ENCODE measurements at regions not wholly inside any gene's neighbourhood (a gene's known extent, or its start where the extent isn't known, plus 50 kb on each side); places are given as distances from the start of the nearest gene placed in this dataset.

DNA sequence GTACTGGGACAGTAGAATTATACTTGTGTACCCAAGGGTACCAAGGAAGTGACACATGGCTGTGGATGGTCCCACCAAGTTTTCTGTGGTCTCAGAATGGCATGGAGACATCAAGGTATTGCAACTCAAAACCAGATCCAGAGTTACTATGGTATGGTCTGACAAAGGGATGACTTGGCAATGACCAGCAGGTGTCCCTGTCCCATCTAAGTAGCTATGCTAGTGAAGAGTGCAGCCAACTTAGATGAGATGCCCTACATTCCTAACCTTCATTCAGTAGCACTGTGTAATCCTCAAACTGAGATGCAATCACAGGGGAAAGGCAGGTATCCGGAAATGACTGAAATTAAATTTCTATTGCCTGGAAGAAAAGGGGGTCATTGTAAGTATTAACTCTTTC is 188.7 kb upstream of the TMEM260 start:
- TF ChIP-seq NFRKB (IDR thresholded peaks at IDR 0.05) (no peak), HDGF (IDR thresholded peaks at IDR 0.05; ENCODE audit: borderline replicate concordance) (no peak), ARNT (IDR thresholded peaks at IDR 0.05) (no peak), BHLHE40 (IDR thresholded peaks at IDR 0.05; ENCODE audit: borderline replicate concordance) (no peak), FOXA1 (IDR thresholded peaks at IDR 0.05) (no peak), SUZ12 (IDR thresholded peaks at IDR 0.05) (no peak), TARDBP (IDR thresholded peaks at IDR 0.05) (no peak), SP1 (IDR thresholded peaks at IDR 0.05) (no peak), CTBP1 (IDR thresholded peaks at IDR 0.05; ENCODE audit: borderline replicate concordance) (no peak), LEF1 (IDR thresholded peaks at IDR 0.05; ENCODE audit: borderline replicate concordance) (no peak), PKNOX1 (IDR thresholded peaks at IDR 0.05) (no peak)
- ChIA-PET POLR2A (no interaction called here), CTCF (interaction anchor here (0.6 to 1.6 kb wide), 2 partner anchors 20 to 32 kb away, joined by 3 to 4 read pairs; no protein-coding TSS in a partner anchor)
- no peak for DNase-seq (ENCODE audit: extremely low spot score)

- TF ChIP-seq ARNT (IDR thresholded peaks at IDR 0.05): no peak
- TF ChIP-seq FOXK2 (IDR thresholded peaks at IDR 0.05): no peak
- TF ChIP-seq BHLHE40 (IDR thresholded peaks at IDR 0.05; ENCODE audit: borderline replicate concordance): no peak
- no peak for TF ChIP-seq FOXA1 (IDR thresholded peaks at IDR 0.05)
- TF ChIP-seq CTBP1 (IDR thresholded peaks at IDR 0.05; ENCODE audit: borderline replicate concordance): no peak
- no peak for TF ChIP-seq FOXM1 (IDR thresholded peaks at IDR 0.05; ENCODE audit: borderline replicate concordance)
- no peak for TF ChIP-seq L3MBTL2 (conservative IDR thresholded peaks at IDR 0.05)
- no peak for TF ChIP-seq LEF1 (IDR thresholded peaks at IDR 0.05; ENCODE audit: borderline replicate concordance)
- CTCF ChIA-PET: no interaction called here
- no peak for DNase-seq (ENCODE audit: extremely low spot score)
- POLR2A ChIA-PET: no interaction called here
Observed at GRCh38 chr14:56394826-56395530, 184.6 kb upstream of the TMEM260 start.

DNA sequence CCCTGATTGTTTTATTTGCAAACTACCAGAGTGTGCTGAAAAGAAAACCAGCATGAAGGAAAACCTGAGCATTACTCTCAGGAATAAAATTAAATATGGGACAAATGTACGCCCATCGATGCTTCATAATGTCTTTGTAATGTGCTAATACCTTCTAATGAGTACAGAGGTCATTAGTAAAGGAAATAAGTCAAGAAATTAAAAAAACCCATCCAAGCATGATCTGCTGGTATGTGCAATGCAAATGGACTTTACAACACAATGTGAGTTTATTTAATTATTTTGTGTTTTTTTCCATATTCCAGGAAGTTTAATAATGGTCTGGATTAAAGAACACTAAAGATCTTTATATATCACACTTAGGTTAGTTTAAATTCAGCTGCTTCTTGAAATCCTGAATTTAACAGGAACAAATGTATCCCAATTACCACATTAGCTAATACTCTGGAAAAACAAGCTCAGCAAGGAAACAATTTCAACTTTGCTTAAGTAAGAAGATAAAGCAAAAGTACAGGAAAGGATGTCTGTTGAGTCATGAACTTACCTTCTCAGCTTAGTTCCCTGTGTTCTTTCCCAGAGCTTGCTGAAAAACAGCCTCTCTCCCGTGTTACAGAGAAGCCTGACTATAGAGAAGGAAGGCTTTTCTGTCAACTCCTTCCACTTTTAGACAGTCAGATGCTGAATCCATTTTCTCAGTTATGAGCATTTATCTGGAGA is 179.3 kb upstream of the TMEM260 start:
- ChIA-PET POLR2A (no interaction called here), CTCF (no interaction called here)
- TF ChIP-seq FOXM1 (IDR thresholded peaks at IDR 0.05; ENCODE audit: borderline replicate concordance) (no peak), BHLHE40 (IDR thresholded peaks at IDR 0.05; ENCODE audit: borderline replicate concordance) (no peak)
- no peak for DNase-seq (ENCODE audit: extremely low spot score)

GRCh38 chr14:56412468-56413434 is 166.8 kb upstream of the TMEM260 start:
- no peak for DNase-seq (ENCODE audit: extremely low spot score)
- TF ChIP-seq NFRKB (IDR thresholded peaks at IDR 0.05): no peak
- TF ChIP-seq SUZ12 (IDR thresholded peaks at IDR 0.05): no peak
- TF ChIP-seq ARNT (IDR thresholded peaks at IDR 0.05): no peak
- no peak for TF ChIP-seq HDGF (IDR thresholded peaks at IDR 0.05; ENCODE audit: borderline replicate concordance)
- TF ChIP-seq ZNF384 (IDR thresholded peaks at IDR 0.05): no peak
- TF ChIP-seq TARDBP (IDR thresholded peaks at IDR 0.05): no peak
- TF ChIP-seq PKNOX1 (IDR thresholded peaks at IDR 0.05): no peak
- no peak for TF ChIP-seq BHLHE40 (IDR thresholded peaks at IDR 0.05; ENCODE audit: borderline replicate concordance)
- no peak for TF ChIP-seq L3MBTL2 (conservative IDR thresholded peaks at IDR 0.05)
- no peak for TF ChIP-seq CTBP1 (IDR thresholded peaks at IDR 0.05; ENCODE audit: borderline replicate concordance)
- TF ChIP-seq LEF1 (IDR thresholded peaks at IDR 0.05; ENCODE audit: borderline replicate concordance): no peak
- no peak for TF ChIP-seq FOXM1 (IDR thresholded peaks at IDR 0.05; ENCODE audit: borderline replicate concordance)
- TF ChIP-seq FOXK2 (IDR thresholded peaks at IDR 0.05): no peak
- TF ChIP-seq SP1 (IDR thresholded peaks at IDR 0.05): no peak
- TF ChIP-seq ELF4 (IDR thresholded peaks at IDR 0.05): no peak
- TF ChIP-seq FOXA1 (IDR thresholded peaks at IDR 0.05): no peak
- CTCF ChIA-PET: interaction anchor here (0.6 to 1.0 kb wide), 2 partner anchors 10 to 69 kb away, joined by 3 read pairs; no protein-coding TSS in a partner anchor
- POLR2A ChIA-PET: no interaction called here

DNA sequence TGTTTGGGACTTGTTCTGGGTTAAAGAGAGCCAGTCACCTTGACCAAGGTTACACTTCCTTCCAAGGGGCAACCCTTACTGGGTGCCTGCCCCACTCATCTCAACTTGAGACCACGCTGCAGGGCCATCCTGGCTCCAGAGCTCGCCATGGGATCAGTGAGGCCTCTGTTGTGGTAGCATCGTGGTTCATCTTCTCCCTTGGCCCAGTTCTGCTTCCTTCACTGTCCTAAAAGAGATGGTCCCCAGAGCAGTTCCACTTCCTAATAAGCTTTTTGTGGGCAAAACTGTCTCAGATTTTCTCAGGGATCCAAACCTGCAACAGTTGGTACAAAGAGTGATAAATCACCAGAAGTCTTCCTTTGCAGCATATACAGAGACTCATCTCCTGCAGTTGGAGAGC is 165.9 kb upstream of the TMEM260 start:
- no peak for TF ChIP-seq NFRKB (IDR thresholded peaks at IDR 0.05)
- no peak for TF ChIP-seq HDGF (IDR thresholded peaks at IDR 0.05; ENCODE audit: borderline replicate concordance)
- no peak for TF ChIP-seq PKNOX1 (IDR thresholded peaks at IDR 0.05)
- TF ChIP-seq SP1 (IDR thresholded peaks at IDR 0.05): no peak
- no peak for TF ChIP-seq FOXA1 (IDR thresholded peaks at IDR 0.05)
- TF ChIP-seq FOXK2 (IDR thresholded peaks at IDR 0.05): no peak
- TF ChIP-seq ARNT (IDR thresholded peaks at IDR 0.05): no peak
- no peak for TF ChIP-seq TARDBP (IDR thresholded peaks at IDR 0.05)
- TF ChIP-seq CTBP1 (IDR thresholded peaks at IDR 0.05; ENCODE audit: borderline replicate concordance): no peak
- TF ChIP-seq FOXM1 (IDR thresholded peaks at IDR 0.05; ENCODE audit: borderline replicate concordance): no peak
- no peak for TF ChIP-seq SUZ12 (IDR thresholded peaks at IDR 0.05)
- TF ChIP-seq L3MBTL2 (conservative IDR thresholded peaks at IDR 0.05): no peak
- TF ChIP-seq ELF4 (IDR thresholded peaks at IDR 0.05): no peak
- no peak for TF ChIP-seq BHLHE40 (IDR thresholded peaks at IDR 0.05; ENCODE audit: borderline replicate concordance)
- no peak for TF ChIP-seq ZNF384 (IDR thresholded peaks at IDR 0.05)
- TF ChIP-seq LEF1 (IDR thresholded peaks at IDR 0.05; ENCODE audit: borderline replicate concordance): no peak
- ChIA-PET CTCF (no interaction called here), POLR2A (no interaction called here)
- no peak for DNase-seq (ENCODE audit: extremely low spot score)
